HCT116 (cell line): ENCODE measurements at regions not wholly inside any gene's neighbourhood (a gene's known extent, or its start where the extent isn't known, plus 50 kb on each side); places are given as distances from the start of the nearest gene placed in this dataset.
"Not testable (repeated sequence)": the region's sequence is repeated elsewhere in the genome, so short reads cannot be mapped to it uniquely, and the experiment has no call there.

Experiments
- ATAC-seq: fragments of 200-7000 bp; cut with Tn5 transposase; 2 replicates; pipeline ENCODE4 v1.9.1; 2020; ENCODE audit warnings: mild to moderate bottlenecking, moderate library complexity
- BruUV-seq: library from RNA; stranded (reverse); fragments of 400-500 nt; replicated peaks from 2 replicates; lab custom pipeline; 2021; lab: Mats Ljungman, UMichigan
- CTCF ChIA-PET: fragments of 300-600 bp; sonication (Branson Sonifier 250); formaldehyde crosslinking; loops from one replicate; lab custom pipeline; 2021; ENCODE audit warnings: antibody characterized with exemption; lab: Charles Lee
- POLR2A ChIA-PET: fragments of 300-600, 350-600 bp; sonication (Branson Sonifier 250); formaldehyde crosslinking; loops from one replicate; lab custom pipeline; 2021; ENCODE audit warnings: antibody characterized with exemption; lab: Charles Lee
- RAD21 ChIA-PET, 2 experiments: fragments of 300-600 bp; sonication (Branson Sonifier 250); formaldehyde crosslinking; loops; one replicate each; lab custom pipeline; 2023; ENCODE audit warnings: low total read pairs in 2 of 2; ENCODE audit not compliant: uncharacterized antibody in 2 of 2, unreplicated experiment in 2 of 2, low non-redundant PET in 1 of 2; lab: Charles Lee
- DNase-seq: peaks from one replicate; pipeline ENCODE4 v3.0.0-alpha.2; 2010; ENCODE audit warnings: low read depth, low spot score
- H2AFZ ChIP-seq: fragments of 200-600 bp; shearing (Covaris generic), sonication (generic); 2 replicates; pipeline ENCODE4 v1.6.1; 2017; ENCODE audit warnings: low read depth, mixed run types, mixed read lengths, antibody characterized with exemption, low read length; ENCODE audit not compliant: poor library complexity, severe bottlenecking
- H3K27ac ChIP-seq: 2 replicates; pipeline ENCODE4 v1.5.1; 2012; ENCODE audit warnings: low read depth, low read length
- H3K27me3 ChIP-seq: fragments of 200-600 bp; sonication (generic); 2 replicates; pipeline ENCODE4 v1.6.1; 2016; ENCODE audit warnings: mixed run types, low read length, mixed read lengths; ENCODE audit not compliant: insufficient read depth
- H3K36me3 ChIP-seq, 2 experiments: fragments of 200-500 bp in 1 of 2; fragments of 200-600 bp in 1 of 2; sonication (Bioruptor generic) in 1 of 2; sonication (generic) in 1 of 2; 2 replicates each; pipeline versions ENCODE4 v1.5.1 to v1.6.1; 2014 to 2016; ENCODE audit warnings: low read length in 2 of 2, inconsistent platforms in 1 of 2, mixed read lengths in 1 of 2, mixed run types in 1 of 2; ENCODE audit not compliant: insufficient read depth in 2 of 2, control insufficient read depth in 1 of 2
- H3K4me1 ChIP-seq, 2 experiments: fragments of 200-600 bp in 1 of 2; sonication (generic) in 1 of 2; 2 replicates each; pipeline versions ENCODE4 v1.5.1 to v1.6.1; 2012 to 2017; ENCODE audit warnings: low read length in 2 of 2, inconsistent platforms in 1 of 2, mild to moderate bottlenecking in 1 of 2, mixed read lengths in 1 of 2, mixed run types in 1 of 2, moderate library complexity in 1 of 2; ENCODE audit not compliant: insufficient read depth in 2 of 2, control insufficient read depth in 1 of 2
- H3K4me2 ChIP-seq: fragments of 200-600 bp; sonication (generic); 2 replicates; pipeline ENCODE4 v1.6.1; 2017; ENCODE audit warnings: mixed run types, low read length, mixed read lengths
- H3K4me3 ChIP-seq, 2 experiments: fragments of 200-600 bp in 1 of 2; sonication (generic) in 1 of 2; replicated peaks in 1 of 2; 2 replicates each; pipeline ENCODE4 v1.5.1; 2011 to 2016; ENCODE audit warnings: low read length in 2 of 2, control low read depth in 1 of 2, low read depth in 1 of 2, mild to moderate bottlenecking in 1 of 2, mixed read lengths in 1 of 2, mixed run types in 1 of 2
- H3K79me2 ChIP-seq: fragments of 200-600 bp; sonication (generic); 2 replicates; pipeline ENCODE4 v1.6.1; 2017; ENCODE audit warnings: mild to moderate bottlenecking, mixed run types, low read length, moderate library complexity, mixed read lengths; ENCODE audit not compliant: insufficient read depth
- H3K9ac ChIP-seq: fragments of 200-600 bp; sonication (generic); 2 replicates; pipeline ENCODE4 v1.6.1; 2016; ENCODE audit warnings: low read length, mixed read lengths
- H3K9me2 ChIP-seq: fragments of 200-600 bp; sonication (generic), shearing (Covaris generic); 2 replicates; pipeline ENCODE4 v1.6.1; 2017; ENCODE audit warnings: mixed run types, mild to moderate bottlenecking, moderate library complexity; ENCODE audit not compliant: insufficient read depth
- H3K9me3 ChIP-seq, 2 experiments: fragments of 200-500 bp in 1 of 2; fragments of 200-600 bp in 1 of 2; sonication (Bioruptor generic) in 1 of 2; sonication (generic) in 1 of 2; 2 replicates each; pipeline ENCODE4 v1.6.1; 2014 to 2017; ENCODE audit warnings: low read length in 2 of 2, mixed read lengths in 2 of 2, inconsistent platforms in 1 of 2, low read depth in 1 of 2, mild to moderate bottlenecking in 1 of 2, mixed run types in 1 of 2, moderate library complexity in 1 of 2; ENCODE audit not compliant: control insufficient read depth in 1 of 2, insufficient read depth in 1 of 2
- H4K20me1 ChIP-seq: fragments of 200-600 bp; sonication (generic), shearing (Covaris generic); 2 replicates; pipeline ENCODE4 v1.6.1; 2017; ENCODE audit warnings: mixed run types, mild to moderate bottlenecking, moderate library complexity; ENCODE audit not compliant: insufficient read depth
- ATF3 ChIP-seq: IDR thresholded peaks from 2 replicates; pipeline ENCODE4 v1.6.1; 2012
- CBX3 ChIP-seq: IDR thresholded peaks from 2 replicates; pipeline ENCODE4 v1.6.1; 2012; ENCODE audit warnings: low read depth
- CEBPB ChIP-seq: IDR thresholded peaks from 2 replicates; pipeline ENCODE4 v1.6.1; 2012; ENCODE audit warnings: low read depth
- CTCF ChIP-seq, 3 experiments: fragments of 200-600 bp in 1 of 3; sonication (generic) in 1 of 3; IDR thresholded peaks in 2 of 3; conservative IDR thresholded peaks in 1 of 3; 2 replicates each; pipeline ENCODE4 v1.5.1; 2012 to 2017; ENCODE audit warnings: low read depth in 2 of 3, low read length in 2 of 3, antibody characterized with exemption in 1 of 3, borderline replicate concordance in 1 of 3, control low read depth in 1 of 3, mild to moderate bottlenecking in 1 of 3, mixed read lengths in 1 of 3, mixed run types in 1 of 3, moderate library complexity in 1 of 3; ENCODE audit not compliant: insufficient read depth in 1 of 3
- EGR1 ChIP-seq: IDR thresholded peaks from 2 replicates; pipeline ENCODE4 v1.6.1; 2012; ENCODE audit warnings: low read depth
- EZH2 ChIP-seq: fragments of 200-600 bp; sonication (generic); IDR thresholded peaks from 2 replicates; pipeline ENCODE4 v1.6.1; 2017; ENCODE audit warnings: antibody characterized with exemption, mixed run types
- EZH2phosphoT487 ChIP-seq: fragments of 200-600 bp; IDR thresholded peaks from 2 replicates; pipeline ENCODE4 v1.6.1; 2018; ENCODE audit warnings: antibody characterized with exemption, borderline replicate concordance
- FOSL1 ChIP-seq: IDR thresholded peaks from 2 replicates; pipeline ENCODE4 v1.6.1; 2012; ENCODE audit warnings: low read depth
- JUND ChIP-seq: IDR thresholded peaks from 2 replicates; pipeline ENCODE4 v1.6.1; 2012
- MAX ChIP-seq: IDR thresholded peaks from 2 replicates; pipeline ENCODE4 v1.6.1; 2012
- POLR2A ChIP-seq: IDR thresholded peaks from 2 replicates; pipeline ENCODE4 v1.7.0; 2011; ENCODE audit warnings: borderline replicate concordance; ENCODE audit not compliant: insufficient read depth, insufficient read length; ENCODE audit errors: extremely low read depth
- POLR2AphosphoS5 ChIP-seq: IDR thresholded peaks from 2 replicates; pipeline ENCODE4 v1.6.1; 2011; ENCODE audit warnings: mild to moderate bottlenecking, low read depth, low read length, moderate library complexity
- SP1 ChIP-seq: IDR thresholded peaks from 2 replicates; pipeline ENCODE4 v1.6.1; 2012; ENCODE audit warnings: low read depth
- TCF7L2 ChIP-seq: IDR thresholded peaks from 2 replicates; pipeline ENCODE4 v1.7.0; 2011; ENCODE audit warnings: borderline replicate concordance, inconsistent platforms; ENCODE audit not compliant: insufficient read depth, insufficient read length; ENCODE audit errors: extremely low read depth
- YY1 ChIP-seq: IDR thresholded peaks from 2 replicates; pipeline ENCODE4 v1.6.1; 2011; ENCODE audit warnings: low read length, low read depth, moderate library complexity, mild to moderate bottlenecking; ENCODE audit not compliant: insufficient replicate concordance; ENCODE audit errors: extremely low read depth
- ZFX ChIP-seq: fragments of 450-650 bp; IDR thresholded peaks from 2 replicates; pipeline ENCODE4 v1.6.1; 2017
- ZNF274 ChIP-seq: fragments of 200-500 bp; sonication (Bioruptor generic); IDR thresholded peaks from 2 replicates; pipeline ENCODE4 v1.6.1; 2014; ENCODE audit warnings: mild to moderate bottlenecking, low read depth, low read length, inconsistent platforms
- intact Hi-C: fragments of 100-400 bp; cut with micrococcal nuclease; formaldehyde crosslinking; loops from 2 replicates; pipeline ENCODE4 v1.10.0; 2022

GRCh38 chr5:91311168-91311696 lies 71.9 kb downstream of the ARRDC3 start:
- DNase-seq (no peak), ATAC-seq (peak; percentile 33)
- peak overlapping the region; percentile 59 for H3K27ac ChIP-seq
- peak overlapping the region; percentile 0 to 32; a peak in 3 of 4 replicates for H3K4me3 ChIP-seq
- H3K9me3 ChIP-seq = no peaks in the 10 kb centered on the region
- no peaks in the 10 kb centered on the region for H3K36me3 ChIP-seq
- BruUV-seq = TSS peak; percentile 13
- POLR2A ChIA-PET = interaction anchor here (1.6 to 3.2 kb wide), 4 partner anchors 9 to 72 kb away, joined by 7 to 14 read pairs (median 12); partner anchors contain the start of gene ARRDC3
- H3K4me2 ChIP-seq = peak overlapping the region; percentile 75
- peak overlapping the region; percentile 49 for H3K9ac ChIP-seq
- intact Hi-C loops = no loop called here
- no peaks in the 10 kb centered on the region for H3K79me2 ChIP-seq
- RAD21 ChIA-PET = interaction anchor here in 1 of 2 experiments (1.9 kb wide), 1 partner anchor 72 kb away, joined by 4 read pairs; the partner anchor contains the start of gene ARRDC3
- no peak overlapping the region for H2AFZ ChIP-seq
- CTCF ChIA-PET = no interaction called here
- peaks cover 34 to 67% of the 10 kb centered on the region in 2 experiments for H3K4me1 ChIP-seq
- no peaks in the 10 kb centered on the region for H3K9me2 ChIP-seq
- H4K20me1 ChIP-seq = no peaks in the 10 kb centered on the region
- TF ChIP-seq JUND (no peak), EZH2 (no peak), CEBPB (no peak), ZFX (no peak), POLR2AphosphoS5 (no peak), ATF3 (no peak), ZNF274 (no peak), CBX3 (no peak), SP1 (no peak), TCF7L2 (no peak), EZH2phosphoT487 (no peak), POLR2A (no peak), YY1 (no peak), MAX (no peak), CTCF (IDR thresholded peaks at IDR 0.05 in 2 of 3, conservative IDR thresholded peaks at IDR 0.05 in 1 of 3; ENCODE audit: borderline replicate concordance in 1 of 3, insufficient read depth in 1 of 3, low read depth in 2 of 3, low read length in 2 of 3) (no peak), EGR1 (no peak), FOSL1 (no peak)
- no peaks in the 10 kb centered on the region for H3K27me3 ChIP-seq

- H3K27ac ChIP-seq, H3K36me3 ChIP-seq: not testable (repeated sequence)
- POLR2A ChIA-PET = interaction anchor here (0.8 to 2.0 kb wide), 2 partner anchors 28 to 75 kb away, joined by 3 to 5 read pairs; partner anchors contain the start of gene ARRDC3
These were observed 75.0 kb downstream of the ARRDC3 start for GRCh38 chr5:91308157-91308556.

More at GRCh38 chr5:91308157-91308556, 75.0 kb downstream of the ARRDC3 start:
- H3K9me3 ChIP-seq, ATAC-seq, H3K9me2 ChIP-seq, RAD21 ChIA-PET, intact Hi-C loops, H3K4me2 ChIP-seq, H3K27me3 ChIP-seq, H3K4me3 ChIP-seq, CTCF ChIA-PET, BruUV-seq, H2AFZ ChIP-seq, H3K9ac ChIP-seq, DNase-seq, H3K79me2 ChIP-seq, H4K20me1 ChIP-seq: not testable (repeated sequence)
- H3K4me1 ChIP-seq = peaks cover 19 to 47% of the 10 kb centered on the region in 2 experiments
